ENCODE measurements at regions not wholly inside any gene's neighbourhood (a gene's known extent, or its start where the extent isn't known, plus 50 kb on each side); places are given as distances from the start of the nearest gene placed in this dataset.
"Not testable (repeated sequence)": the region's sequence is repeated elsewhere in the genome, so short reads cannot be mapped to it uniquely, and the experiment has no call there.

DNA sequence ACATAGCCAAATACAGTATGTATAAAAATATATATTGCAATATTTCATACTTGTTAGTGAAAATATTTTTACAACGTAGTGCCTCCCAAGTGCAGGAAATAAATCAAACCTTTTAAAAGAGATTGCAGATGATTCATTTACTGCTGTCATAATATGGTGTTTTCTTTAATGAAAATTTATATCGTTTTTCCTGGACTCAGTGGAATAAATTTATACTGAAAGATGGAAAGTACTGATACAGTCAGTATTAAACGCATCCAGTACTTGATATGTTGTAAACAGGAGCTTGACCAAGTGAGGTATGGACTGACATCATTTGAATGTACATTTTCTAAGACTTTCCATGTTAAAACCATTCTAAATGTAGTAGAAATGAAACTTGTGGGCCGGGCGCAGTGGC, 143.4 kb upstream of the ZNF608 start:
- Mint-ChIP-seq H3K36me3 (peaks cover 6% of the 10 kb centered on the region), H3K27ac (no peak overlapping the region), H3K4me3 (no peak overlapping the region), H3K9me3 (peaks cover 15% of the 10 kb centered on the region), H3K4me1 (peaks cover 39% of the 10 kb centered on the region), H3K27me3 (ENCODE audit: insufficient read depth, low read depth) (no peaks in the 10 kb centered on the region)
- Histone ChIP-seq H3K9me3 (ENCODE audit: low read depth) (peaks cover 8% of the 10 kb centered on the region), H3K79me2 (ENCODE audit: low read depth) (no peaks in the 10 kb centered on the region), H3K4me2 (no peak overlapping the region), H3K4me1 (peaks cover 44% of the 10 kb centered on the region), H4K20me1 (ENCODE audit: low read depth) (no peaks in the 10 kb centered on the region), H3K9ac (no peak overlapping the region), H3K36me3 (no peaks in the 10 kb centered on the region), H2AFZ (replicated peaks) (no peak overlapping the region), H3F3A (ENCODE audit: low read depth) (peaks cover 34% of the 10 kb centered on the region), H3K27me3 (no peaks in the 10 kb centered on the region), H3K27ac (peak overlapping the region; percentile 26), H3K4me3 (no peak overlapping the region)
- DNase-seq (ENCODE audit: low spot score) = no peak
- no peak for TF ChIP-seq EZH2phosphoT487 (IDR thresholded peaks at IDR 0.05)
- TF ChIP-seq, protein P1, sequence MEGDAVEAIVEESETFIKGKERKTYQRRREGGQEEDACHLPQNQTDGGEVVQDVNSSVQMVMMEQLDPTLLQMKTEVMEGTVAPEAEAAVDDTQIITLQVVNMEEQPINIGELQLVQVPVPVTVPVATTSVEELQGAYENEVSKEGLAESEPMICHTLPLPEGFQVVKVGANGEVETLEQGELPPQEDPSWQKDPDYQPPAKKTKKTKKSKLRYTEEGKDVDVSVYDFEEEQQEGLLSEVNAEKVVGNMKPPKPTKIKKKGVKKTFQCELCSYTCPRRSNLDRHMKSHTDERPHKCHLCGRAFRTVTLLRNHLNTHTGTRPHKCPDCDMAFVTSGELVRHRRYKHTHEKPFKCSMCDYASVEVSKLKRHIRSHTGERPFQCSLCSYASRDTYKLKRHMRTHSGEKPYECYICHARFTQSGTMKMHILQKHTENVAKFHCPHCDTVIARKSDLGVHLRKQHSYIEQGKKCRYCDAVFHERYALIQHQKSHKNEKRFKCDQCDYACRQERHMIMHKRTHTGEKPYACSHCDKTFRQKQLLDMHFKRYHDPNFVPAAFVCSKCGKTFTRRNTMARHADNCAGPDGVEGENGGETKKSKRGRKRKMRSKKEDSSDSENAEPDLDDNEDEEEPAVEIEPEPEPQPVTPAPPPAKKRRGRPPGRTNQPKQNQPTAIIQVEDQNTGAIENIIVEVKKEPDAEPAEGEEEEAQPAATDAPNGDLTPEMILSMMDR (IDR thresholded peaks at IDR 0.05) = no peak
- no peak for TF ChIP-seq EZH2 (IDR thresholded peaks at IDR 0.05)

DNA sequence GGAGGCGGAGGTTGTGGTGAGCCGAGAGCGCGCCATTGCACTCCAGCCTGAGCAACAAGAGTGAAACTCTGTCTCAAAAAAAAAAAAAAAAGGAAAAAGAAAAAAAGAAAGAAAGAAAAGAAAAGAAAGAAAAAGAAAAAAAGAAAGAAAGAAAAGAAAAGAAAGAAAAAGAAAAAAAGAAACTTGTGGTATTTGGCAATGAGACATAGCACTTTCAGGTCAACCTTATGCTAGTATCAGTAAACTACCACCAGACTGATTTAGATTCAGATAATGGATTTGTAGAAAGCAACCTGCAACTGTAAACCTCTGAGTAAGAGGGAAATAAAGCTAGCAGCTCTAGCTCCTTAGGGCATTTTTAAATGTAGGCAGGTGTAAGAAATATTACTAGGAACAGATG, 144.0 kb upstream of the ZNF608 start:
- H3K27ac ChIP-seq; H3K36me3 Mint-ChIP-seq; H3K27me3 Mint-ChIP-seq (ENCODE audit: insufficient read depth, low read depth); H3K27me3 ChIP-seq; H3K36me3 ChIP-seq; H3K79me2 ChIP-seq (ENCODE audit: low read depth); H3K4me2 ChIP-seq; H3K4me3 ChIP-seq; DNase-seq (ENCODE audit: low spot score); H3K27ac Mint-ChIP-seq; H4K20me1 ChIP-seq (ENCODE audit: low read depth); H2AFZ ChIP-seq (replicated peaks); H3K9me3 ChIP-seq (ENCODE audit: low read depth); H3K9ac ChIP-seq; H3K4me3 Mint-ChIP-seq: not testable (repeated sequence)
- Mint-ChIP-seq H3K9me3 (peaks cover 15% of the 10 kb centered on the region), H3K4me1 (peaks cover 43% of the 10 kb centered on the region)
- Histone ChIP-seq H3K4me1 (peaks cover 48% of the 10 kb centered on the region), H3F3A (ENCODE audit: low read depth) (peaks cover 40% of the 10 kb centered on the region)

DNA sequence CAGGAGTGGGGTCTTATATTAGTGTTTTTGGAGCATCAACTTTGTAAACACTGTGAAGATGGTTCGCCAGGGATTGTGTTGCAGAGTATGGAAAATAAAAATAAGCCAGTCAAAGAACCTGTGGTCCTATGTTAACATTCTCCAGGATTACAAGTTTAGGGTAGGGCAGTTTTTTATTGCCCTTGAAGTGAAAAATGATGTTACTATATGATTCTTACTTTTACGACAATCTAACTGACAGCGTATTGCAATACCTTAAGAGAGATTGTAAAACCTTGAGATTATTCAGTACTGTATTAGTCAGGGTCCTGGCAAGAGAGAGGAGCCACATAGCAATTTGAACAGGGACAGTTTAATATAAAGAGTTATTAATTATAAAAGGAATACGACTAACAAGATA, 144.7 kb upstream of the ZNF608 start:
- Mint-ChIP-seq H3K4me1 (peaks cover 49% of the 10 kb centered on the region), H3K9me3 (peaks cover 15% of the 10 kb centered on the region), H3K27ac (no peak overlapping the region), H3K4me3 (no peak overlapping the region), H3K27me3 (ENCODE audit: insufficient read depth, low read depth) (no peaks in the 10 kb centered on the region), H3K36me3 (peaks cover 6% of the 10 kb centered on the region)
- Histone ChIP-seq H3K4me3 (no peak overlapping the region), H3K4me2 (no peak overlapping the region), H3K9ac (no peak overlapping the region), H3K36me3 (no peaks in the 10 kb centered on the region), H4K20me1 (ENCODE audit: low read depth) (no peaks in the 10 kb centered on the region), H3K27me3 (no peaks in the 10 kb centered on the region), H3K79me2 (ENCODE audit: low read depth) (no peaks in the 10 kb centered on the region), H3K4me1 (peaks cover 54% of the 10 kb centered on the region), H3K27ac (no peak overlapping the region), H3K9me3 (ENCODE audit: low read depth) (no peaks in the 10 kb centered on the region), H3F3A (ENCODE audit: low read depth) (peaks cover 46% of the 10 kb centered on the region), H2AFZ (replicated peaks) (no peak overlapping the region)
- no peak for DNase-seq (ENCODE audit: low spot score)
- TF ChIP-seq, protein P1 (IDR thresholded peaks at IDR 0.05) = no peak

DNA sequence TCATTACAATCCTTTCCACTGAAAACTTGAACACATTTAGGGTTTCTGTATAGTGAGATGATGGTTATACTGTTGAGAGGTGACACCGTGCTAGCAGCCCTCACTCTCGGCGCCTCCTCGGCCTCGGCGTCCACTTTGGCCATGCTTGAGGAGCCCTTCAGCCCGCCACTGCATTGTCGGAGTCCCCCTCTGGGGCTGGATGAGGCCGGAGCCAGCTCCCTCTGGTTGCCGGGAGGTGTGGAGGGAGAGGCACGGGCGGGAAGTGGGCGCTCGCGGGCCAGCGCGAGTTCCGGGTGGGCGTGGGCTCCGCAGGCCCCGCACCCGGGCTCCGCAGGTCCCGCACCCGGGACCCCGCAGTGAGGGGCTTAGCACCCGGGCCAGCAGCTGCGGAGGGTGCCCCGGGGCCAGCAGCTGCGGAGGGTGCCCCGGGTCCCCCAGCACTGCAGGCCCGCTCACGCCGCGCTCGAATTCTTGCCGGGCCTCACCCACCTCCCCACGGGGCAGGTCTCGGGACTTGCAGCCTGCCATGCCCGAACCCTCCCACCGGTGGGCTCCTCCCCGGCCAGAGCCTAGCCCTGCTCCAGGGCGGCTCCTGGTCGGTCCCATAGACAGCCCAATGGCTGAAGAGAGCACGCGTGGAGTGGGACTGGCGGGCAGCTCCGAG, 145.9 kb upstream of the ZNF608 start:
- Histone ChIP-seq H3F3A (ENCODE audit: low read depth) (peaks cover 50% of the 10 kb centered on the region), H3K27ac (no peak overlapping the region), H3K9me3 (ENCODE audit: low read depth) (no peaks in the 10 kb centered on the region), H3K36me3 (no peaks in the 10 kb centered on the region), H2AFZ (replicated peaks) (no peak overlapping the region), H4K20me1 (ENCODE audit: low read depth) (no peaks in the 10 kb centered on the region), H3K79me2 (ENCODE audit: low read depth) (no peaks in the 10 kb centered on the region), H3K9ac (no peak overlapping the region), H3K4me2 (no peak overlapping the region), H3K4me1 (peaks cover 44% of the 10 kb centered on the region), H3K27me3 (no peaks in the 10 kb centered on the region), H3K4me3 (no peak overlapping the region)
- DNase-seq (ENCODE audit: low spot score) = no peak
- Mint-ChIP-seq H3K36me3 (peaks cover 9% of the 10 kb centered on the region), H3K4me3 (no peak overlapping the region), H3K27ac (peak overlapping the region; percentile 93), H3K27me3 (ENCODE audit: insufficient read depth, low read depth) (no peaks in the 10 kb centered on the region), H3K9me3 (peaks cover 22% of the 10 kb centered on the region), H3K4me1 (peaks cover 45% of the 10 kb centered on the region)
- TF ChIP-seq, protein P1 (IDR thresholded peaks at IDR 0.05) = no peak
- TF ChIP-seq EZH2phosphoT487 (IDR thresholded peaks at IDR 0.05) (no peak), EZH2 (IDR thresholded peaks at IDR 0.05) (no peak)
